H1 (cell line): ENCODE measurements at regions not wholly inside any gene's neighbourhood (a gene's known extent, or its start where the extent isn't known, plus 50 kb on each side); places are given as distances from the start of the nearest gene placed in this dataset.

Experiments
- CTCF ChIA-PET: fragments of 300-600 bp; sonication (Branson Sonifier 250); formaldehyde crosslinking; loops from one replicate; lab custom pipeline; 2021; ENCODE audit not compliant: partially characterized antibody; lab: Charles Lee
- POLR2A ChIA-PET: fragments of 300-600 bp; sonication (Branson Sonifier 250); formaldehyde crosslinking; loops from one replicate; lab custom pipeline; 2021; ENCODE audit warnings: inconsistent platforms; ENCODE audit not compliant: partially characterized antibody; lab: Charles Lee
- DNase-seq, 2 experiments: peaks; one replicate each; pipeline versions ENCODE4 v3.0.0 to v3.0.0-alpha.2; 2010 to 2022; ENCODE audit warnings: low spot score in 2 of 2, low read depth in 1 of 2, mixed read lengths in 1 of 2
- FAIRE-seq: peaks from 2 replicates; lab custom pipeline; 2011; peaks lifted over from hg19 to GRCh38; lab: Jason Lieb, UNC
- H2AFZ ChIP-seq: 2 replicates; pipeline ENCODE4 v1.8.1; 2012; ENCODE audit warnings: low read length, inconsistent platforms
- H2AK5ac ChIP-seq: 2 replicates; pipeline ENCODE4 v1.6.1; 2013; ENCODE audit warnings: low read depth, low read length
- H2BK120ac ChIP-seq: replicated peaks from 2 replicates; pipeline ENCODE3; 2013; ENCODE audit warnings: low read depth, low read length, inconsistent platforms
- H2BK12ac ChIP-seq: 2 replicates; pipeline ENCODE4 v1.6.1; 2013; ENCODE audit warnings: low read depth, low read length
- H2BK15ac ChIP-seq: 2 replicates; pipeline ENCODE4 v1.6.1; 2013; ENCODE audit warnings: low read length
- H2BK20ac ChIP-seq: 2 replicates; pipeline ENCODE4 v1.6.1; 2013; ENCODE audit warnings: low read length
- H2BK5ac ChIP-seq: 2 replicates; pipeline ENCODE4 v1.6.1; 2013; ENCODE audit warnings: low read depth, low read length
- H3K14ac ChIP-seq: 2 replicates; pipeline ENCODE4 v1.6.1; 2013; ENCODE audit warnings: inconsistent platforms; ENCODE audit not compliant: insufficient read length
- H3K18ac ChIP-seq: 2 replicates; pipeline ENCODE4 v1.6.1; 2013; ENCODE audit warnings: low read length; ENCODE audit errors: extremely low read depth
- H3K23ac ChIP-seq: 2 replicates; pipeline ENCODE4 v1.6.1; 2013; ENCODE audit warnings: inconsistent platforms; ENCODE audit not compliant: insufficient read length
- H3K23me2 ChIP-seq: 2 replicates; pipeline ENCODE4 v1.6.1; 2013; ENCODE audit warnings: low read depth, low read length
- H3K27ac ChIP-seq: 2 replicates; pipeline ENCODE4 v1.6.1; 2011; ENCODE audit warnings: low read depth, low read length, inconsistent platforms
- H3K27me3 ChIP-seq, 4 experiments: replicated peaks in 1 of 4; 1 replicate in 1 of 4; 2 replicates in 3 of 4; pipeline versions ENCODE4 v1.6.1 to v1.8.1; 2011 to 2013; ENCODE audit warnings: low read length in 3 of 4, mild to moderate bottlenecking in 3 of 4, inconsistent platforms in 2 of 4, mixed read lengths in 2 of 4, moderate library complexity in 1 of 4; ENCODE audit not compliant: control insufficient read depth in 3 of 4, insufficient read depth in 3 of 4; ENCODE audit errors: extremely low read depth in 1 of 4
- H3K36me3 ChIP-seq, 4 experiments: 2 replicates each; pipeline versions ENCODE4 v1.6.1 to v1.8.1; 2011 to 2013; ENCODE audit warnings: mild to moderate bottlenecking in 4 of 4, low read length in 3 of 4, moderate library complexity in 2 of 4, control low read depth in 1 of 4, inconsistent platforms in 1 of 4; ENCODE audit not compliant: insufficient read depth in 4 of 4, control insufficient read depth in 2 of 4
- H3K4ac ChIP-seq: replicated peaks from 2 replicates; pipeline ENCODE3; 2013; ENCODE audit warnings: low read length, low read depth, mixed read lengths, inconsistent platforms; ENCODE audit not compliant: insufficient read length
- H3K4me1 ChIP-seq, 4 experiments: replicated peaks in 1 of 4; 1 replicate in 1 of 4; 2 replicates in 3 of 4; pipeline versions ENCODE4 v1.6.1 to v1.8.1; 2011 to 2013; ENCODE audit warnings: low read length in 3 of 4, inconsistent platforms in 2 of 4, mixed read lengths in 1 of 4; ENCODE audit not compliant: insufficient read depth in 4 of 4, control insufficient read depth in 3 of 4
- H3K4me2 ChIP-seq, 2 experiments: 2 replicates each; pipeline versions ENCODE4 v1.6.1 to v1.8.1; 2011 to 2013; ENCODE audit warnings: low read depth in 2 of 2, low read length in 2 of 2, control low read depth in 1 of 2, inconsistent platforms in 1 of 2, mild to moderate bottlenecking in 1 of 2; ENCODE audit not compliant: insufficient read depth in 1 of 2
- H3K4me3 ChIP-seq, 4 experiments: fragments of 200-600, 300-600 bp in 1 of 4; sonication (generic), shearing (Covaris generic), sonication (Bioruptor Twin) in 1 of 4; 2 replicates each; pipeline versions ENCODE4 v1.5.1 to v1.8.1; 2011 to 2016; ENCODE audit warnings: low read length in 4 of 4, low read depth in 3 of 4, control low read depth in 2 of 4, inconsistent platforms in 2 of 4, mild to moderate bottlenecking in 2 of 4, mixed read lengths in 1 of 4, moderate library complexity in 1 of 4; ENCODE audit not compliant: insufficient read depth in 2 of 4; ENCODE audit errors: extremely low read depth in 1 of 4
- H3K56ac ChIP-seq: replicated peaks from 2 replicates; pipeline ENCODE3; 2013; ENCODE audit warnings: low read depth, mild to moderate bottlenecking, mixed read lengths, low read length, inconsistent platforms; ENCODE audit not compliant: insufficient read length
- H3K79me1 ChIP-seq: 2 replicates; pipeline ENCODE4 v1.6.1; 2013; ENCODE audit warnings: low read depth, low read length, control low read depth
- H3K79me2 ChIP-seq, 2 experiments: 2 replicates each; pipeline versions ENCODE4 v1.6.1 to v1.8.1; 2012 to 2013; ENCODE audit warnings: low read length in 2 of 2, mild to moderate bottlenecking in 2 of 2, inconsistent platforms in 1 of 2; ENCODE audit not compliant: insufficient read depth in 2 of 2, control insufficient read depth in 1 of 2
- H3K9ac ChIP-seq, 4 experiments: replicated peaks in 1 of 4; 1 replicate in 1 of 4; 2 replicates in 3 of 4; pipeline versions ENCODE4 v1.6.1 to v1.8.1; 2011 to 2013; ENCODE audit warnings: low read depth in 3 of 4, low read length in 3 of 4, control low read depth in 2 of 4, mild to moderate bottlenecking in 2 of 4, moderate library complexity in 2 of 4, inconsistent platforms in 1 of 4; ENCODE audit errors: extremely low read depth in 1 of 4
- H3K9me3 ChIP-seq, 2 experiments: 2 replicates each; pipeline versions ENCODE4 v1.6.1 to v1.8.1; 2012 to 2013; ENCODE audit warnings: mild to moderate bottlenecking in 2 of 2, moderate library complexity in 2 of 2, control low read depth in 1 of 2, inconsistent platforms in 1 of 2, low read depth in 1 of 2, low read length in 1 of 2, mixed read lengths in 1 of 2; ENCODE audit not compliant: insufficient read depth in 2 of 2
- H4K20me1 ChIP-seq, 2 experiments: replicated peaks in 1 of 2; 2 replicates each; pipeline versions ENCODE3 to v1.8.1; 2011 to 2013; ENCODE audit warnings: inconsistent platforms in 2 of 2, low read length in 2 of 2, mild to moderate bottlenecking in 1 of 2; ENCODE audit not compliant: insufficient read depth in 2 of 2, control insufficient read depth in 1 of 2
- H4K5ac ChIP-seq: 2 replicates; pipeline ENCODE4 v1.6.1; 2013; ENCODE audit warnings: low read length, low read depth, mixed read lengths, inconsistent platforms; ENCODE audit not compliant: insufficient read length
- H4K8ac ChIP-seq: 2 replicates; pipeline ENCODE4 v1.8.0; 2013; ENCODE audit warnings: mild to moderate bottlenecking, moderate library complexity, low read length, inconsistent platforms; ENCODE audit not compliant: insufficient read depth; ENCODE audit errors: extremely low read depth
- H4K91ac ChIP-seq: replicated peaks from 2 replicates; pipeline ENCODE3; 2013; ENCODE audit warnings: low read length, mixed read lengths, inconsistent platforms; ENCODE audit not compliant: insufficient read length
- WGBS, 2 experiments: shearing (Covaris generic) in 1 of 2; methylation state at CpG; one replicate each; pipeline versions ENCODE4 v1.1.6 to v1.1.7; 2013 to 2015; ENCODE audit warnings: low lambda C conversion rate in 2 of 2, mixed read lengths in 2 of 2, inconsistent platforms in 1 of 2, low coverage in 1 of 2, missing lambda C conversion rate in 1 of 2; ENCODE audit not compliant: insufficient replicate concordance in 2 of 2, insufficient coverage in 1 of 2, insufficient read length in 1 of 2; ENCODE audit errors: extremely low coverage in 1 of 2, missing lambda C conversion rate in 1 of 2; 5-methylcytosine and 5-hydroxymethylcytosine counted together

DNA sequence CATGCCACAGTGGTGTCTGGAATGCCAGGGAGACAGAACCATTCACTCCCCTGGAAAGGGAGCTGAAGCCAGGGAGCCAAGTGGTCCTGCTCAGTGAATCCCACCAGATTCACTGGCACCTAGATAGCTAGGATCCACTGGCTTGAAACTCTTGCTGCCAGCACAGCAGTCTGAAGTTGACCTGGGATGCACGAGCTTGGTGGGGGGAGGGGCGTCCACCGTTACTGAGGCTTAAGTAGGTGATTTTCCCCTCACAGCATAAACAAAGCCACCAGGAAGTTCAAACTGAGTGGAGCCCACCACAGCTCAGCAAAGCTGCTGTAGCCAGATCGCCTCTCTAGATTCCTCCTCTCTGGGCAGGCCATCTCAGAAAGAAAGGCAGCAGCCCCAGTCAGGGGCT, 413.3 kb downstream of the PRDM5 start:
- Histone ChIP-seq H3K9me3 (no peaks in the 10 kb centered on the region), H3K79me1 (no peaks in the 10 kb centered on the region), H3K4me1 (peaks cover 0 to 8% (median 4%) of the 10 kb centered on the region in 4 experiments; a peak in 2 of 7 replicates), H3K56ac (no peak overlapping the region), H4K20me1 (no peaks in the 10 kb centered on the region), H2BK20ac (no peak overlapping the region), H3K9ac (no peak overlapping the region), H3K79me2 (no peaks in the 10 kb centered on the region), H3K36me3 (no peaks in the 10 kb centered on the region), H2BK5ac (no peak overlapping the region), H3K14ac (no peak overlapping the region), H3K4me3 (no peak overlapping the region), H2AK5ac (no peak overlapping the region), H3K23ac (no peak overlapping the region), H4K5ac (no peak overlapping the region), H3K23me2 (no peaks in the 10 kb centered on the region; the same call in 1 of the 2 replicates), H3K18ac (no peak overlapping the region), H3K27ac (no peak overlapping the region), H4K91ac (no peak overlapping the region), H3K27me3 (no peaks in the 10 kb centered on the region), H4K8ac (no peak overlapping the region; the same call in 1 of the 2 replicates), H3K4me2 (no peak overlapping the region), H2BK15ac (no peak overlapping the region), H2BK120ac (no peak overlapping the region), H3K4ac (no peak overlapping the region), H2AFZ (peak overlapping the region; percentile 88), H2BK12ac (no peak overlapping the region)
- WGBS, 2 experiments, result 61% methylated on average over 4 of the region's 4 CpGs; no CpG with 5 or more reads in 1 of the 2 experiments
- DNase-seq, result no peak
- ChIA-PET POLR2A (interaction anchor here (1.4 kb wide), 1 partner anchor 139 kb away, joined by 4 read pairs; no protein-coding TSS in a partner anchor), CTCF (interaction anchor here (0.8 to 0.9 kb wide), 2 partner anchors 11 to 16 kb away, joined by 3 read pairs; no protein-coding TSS in a partner anchor)
- no peak for FAIRE-seq
